ENCODE measurements at regions not wholly inside any gene's neighbourhood (a gene's known extent, or its start where the extent isn't known, plus 50 kb on each side); places are given as distances from the start of the nearest gene placed in this dataset.

- Histone ChIP-seq H3K27me3 (no peaks in the 10 kb centered on the region), H3K27ac (no peak overlapping the region), H3K36me3 (no peaks in the 10 kb centered on the region), H3K4me3 (no peak overlapping the region), H3K4me1 (no peaks in the 10 kb centered on the region), H3K9me3 (no peaks in the 10 kb centered on the region)
- no peak for ATAC-seq
- TF ChIP-seq POLR2A (IDR thresholded peaks at IDR 0.05) (no peak), EP300 (IDR thresholded peaks at IDR 0.05) (no peak), POLR2AphosphoS5 (IDR thresholded peaks at IDR 0.05) (no peak), CTCF (IDR thresholded peaks at IDR 0.05) (no peak)
- WGBS, 2 donors (ENCODE audit: low coverage in 1 of 2) = 89% methylated on average over 2 of the region's 2 CpGs; no CpG with 5 or more reads in 1 of the 2 donors
These were observed 177.4 kb upstream of the NRIP1 start for GRCh38 chr21:15241997-15242736.

GRCh38 chr21:15242906-15243305 lies 178.1 kb upstream of the NRIP1 start:
- ATAC-seq = no peak
- Histone ChIP-seq H3K36me3 (no peaks in the 10 kb centered on the region), H3K4me3 (no peak overlapping the region), H3K4me1 (no peaks in the 10 kb centered on the region), H3K9me3 (no peaks in the 10 kb centered on the region), H3K27me3 (no peaks in the 10 kb centered on the region), H3K27ac (no peak overlapping the region)
- TF ChIP-seq POLR2AphosphoS5 (IDR thresholded peaks at IDR 0.05) = no peak
- TF ChIP-seq EP300 (IDR thresholded peaks at IDR 0.05) = no peak
- TF ChIP-seq POLR2A (IDR thresholded peaks at IDR 0.05) = no peak

GRCh38 chr21:15243406-15243805 lies 178.6 kb upstream of the NRIP1 start:
- H3K36me3 ChIP-seq = no peaks in the 10 kb centered on the region
- ATAC-seq = no peak
- WGBS, 2 donors (ENCODE audit: low coverage in 1 of 2) = 62 to 83% methylated on average over 4 to 6 of the region's 6 CpGs
- no peaks in the 10 kb centered on the region for H3K27me3 ChIP-seq
- no peak overlapping the region for H3K27ac ChIP-seq
- no peak overlapping the region for H3K4me3 ChIP-seq
- TF ChIP-seq CTCF (IDR thresholded peaks at IDR 0.05) (no peak), POLR2AphosphoS5 (IDR thresholded peaks at IDR 0.05) (no peak), EP300 (IDR thresholded peaks at IDR 0.05) (no peak), POLR2A (IDR thresholded peaks at IDR 0.05) (no peak)
- H3K4me1 ChIP-seq = no peaks in the 10 kb centered on the region
- H3K9me3 ChIP-seq = no peaks in the 10 kb centered on the region

GRCh38 chr21:15247613-15248012 lies 182.8 kb upstream of the NRIP1 start:
- no peak overlapping the region for H3K27ac ChIP-seq

GRCh38 chr21:15249285-15249993 lies 184.6 kb upstream of the NRIP1 start:
- no peaks in the 10 kb centered on the region for H3K9me3 ChIP-seq
- H3K4me1 ChIP-seq = no peaks in the 10 kb centered on the region
- no peak overlapping the region for H3K27ac ChIP-seq
- H3K27me3 ChIP-seq = no peaks in the 10 kb centered on the region
- TF ChIP-seq EP300 (IDR thresholded peaks at IDR 0.05) (no peak), POLR2A (IDR thresholded peaks at IDR 0.05) (no peak), POLR2AphosphoS5 (IDR thresholded peaks at IDR 0.05) (no peak), CTCF (IDR thresholded peaks at IDR 0.05) (no peak)
- no peak for ATAC-seq
- H3K4me3 ChIP-seq = no peak overlapping the region
- WGBS, 2 donors (ENCODE audit: low coverage in 1 of 2) = 90% methylated on average over 2 to 5 of the region's 6 CpGs
- H3K36me3 ChIP-seq = no peaks in the 10 kb centered on the region

More at GRCh38 chr21:15247613-15248012, 182.8 kb upstream of the NRIP1 start:
- no peak for ATAC-seq
- no peaks in the 10 kb centered on the region for H3K36me3 ChIP-seq
- no peaks in the 10 kb centered on the region for H3K9me3 ChIP-seq
- WGBS, 2 donors (ENCODE audit: low coverage in 1 of 2) = 44 to 53% methylated on average over 2 of the region's 2 CpGs
- H3K4me1 ChIP-seq = no peaks in the 10 kb centered on the region
- no peak overlapping the region for H3K4me3 ChIP-seq
- no peak for TF ChIP-seq EP300 (IDR thresholded peaks at IDR 0.05)
- TF ChIP-seq CTCF (IDR thresholded peaks at IDR 0.05) = no peak
- TF ChIP-seq POLR2A (IDR thresholded peaks at IDR 0.05) = no peak
- no peak for TF ChIP-seq POLR2AphosphoS5 (IDR thresholded peaks at IDR 0.05)
- H3K27me3 ChIP-seq = no peaks in the 10 kb centered on the region
